ENCODE measurements at regions not wholly inside any gene's neighbourhood (a gene's known extent, or its start where the extent isn't known, plus 50 kb on each side); places are given as distances from the start of the nearest gene placed in this dataset.
A peak's percentile ranks its signal among the peaks of the same experiment; 100 is the strongest.

DNA sequence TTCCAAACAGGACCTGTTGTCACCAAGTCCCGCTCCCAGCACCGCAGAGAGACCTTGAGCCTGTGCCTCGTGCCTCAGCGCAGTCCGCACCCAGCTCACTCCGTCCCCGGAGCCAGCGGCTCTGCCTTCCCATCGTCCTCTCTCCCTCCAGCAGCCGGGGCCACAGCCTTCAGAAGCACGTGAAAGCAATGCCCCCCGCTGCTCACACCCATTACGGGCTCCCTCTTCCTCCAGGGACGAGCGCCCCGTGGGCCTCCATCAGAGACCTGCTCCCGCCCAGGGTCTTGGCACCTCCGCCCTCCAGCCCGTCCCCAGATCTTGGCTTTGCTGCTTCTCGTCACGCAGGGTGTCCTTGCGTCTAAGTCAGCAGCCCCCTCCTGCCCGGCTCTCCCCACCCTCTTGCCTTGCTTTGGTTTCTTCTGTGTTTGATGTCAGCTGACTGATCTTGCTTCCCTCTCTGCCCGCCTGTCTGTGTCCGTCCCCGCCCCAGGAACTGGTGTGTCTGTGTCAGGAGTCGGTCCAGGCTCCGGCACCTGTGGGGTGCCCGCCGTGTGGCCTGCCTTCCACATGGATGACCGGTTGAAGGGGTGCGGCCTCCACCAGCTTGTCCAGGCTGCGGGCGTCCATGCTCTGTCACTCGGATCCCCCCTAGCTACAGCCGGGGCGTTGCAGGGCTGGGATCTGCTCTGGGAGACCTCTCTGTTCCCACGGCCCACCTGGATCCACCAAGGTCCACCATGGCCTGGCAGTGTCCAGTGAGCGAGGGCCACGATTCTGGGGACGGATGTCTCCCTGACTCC lies 61.9 kb downstream of the FOXL3 start:
- Histone ChIP-seq H3K27me3 (no peaks in the 10 kb centered on the region), H3K4me1 (peaks cover 0 to 6% of the 10 kb centered on the region in 2 donors), H3K36me3 (no peaks in the 10 kb centered on the region), H3K9me3 (no peaks in the 10 kb centered on the region), H3K4me3 (replicated peaks in 1 of 3) (no peak overlapping the region), H3K27ac (no peak overlapping the region)
- 81 to 87% methylated on average over 37 to 40 of the region's 41 CpGs for WGBS, 2 donors
- intact Hi-C loops (cut with DNase I): no loop called here
- TF ChIP-seq, protein P1, sequence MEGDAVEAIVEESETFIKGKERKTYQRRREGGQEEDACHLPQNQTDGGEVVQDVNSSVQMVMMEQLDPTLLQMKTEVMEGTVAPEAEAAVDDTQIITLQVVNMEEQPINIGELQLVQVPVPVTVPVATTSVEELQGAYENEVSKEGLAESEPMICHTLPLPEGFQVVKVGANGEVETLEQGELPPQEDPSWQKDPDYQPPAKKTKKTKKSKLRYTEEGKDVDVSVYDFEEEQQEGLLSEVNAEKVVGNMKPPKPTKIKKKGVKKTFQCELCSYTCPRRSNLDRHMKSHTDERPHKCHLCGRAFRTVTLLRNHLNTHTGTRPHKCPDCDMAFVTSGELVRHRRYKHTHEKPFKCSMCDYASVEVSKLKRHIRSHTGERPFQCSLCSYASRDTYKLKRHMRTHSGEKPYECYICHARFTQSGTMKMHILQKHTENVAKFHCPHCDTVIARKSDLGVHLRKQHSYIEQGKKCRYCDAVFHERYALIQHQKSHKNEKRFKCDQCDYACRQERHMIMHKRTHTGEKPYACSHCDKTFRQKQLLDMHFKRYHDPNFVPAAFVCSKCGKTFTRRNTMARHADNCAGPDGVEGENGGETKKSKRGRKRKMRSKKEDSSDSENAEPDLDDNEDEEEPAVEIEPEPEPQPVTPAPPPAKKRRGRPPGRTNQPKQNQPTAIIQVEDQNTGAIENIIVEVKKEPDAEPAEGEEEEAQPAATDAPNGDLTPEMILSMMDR (IDR thresholded peaks at IDR 0.05): no peak
- no peak for TF ChIP-seq POLR2A (IDR thresholded peaks at IDR 0.05)
- DNase-seq: no peak

DNA sequence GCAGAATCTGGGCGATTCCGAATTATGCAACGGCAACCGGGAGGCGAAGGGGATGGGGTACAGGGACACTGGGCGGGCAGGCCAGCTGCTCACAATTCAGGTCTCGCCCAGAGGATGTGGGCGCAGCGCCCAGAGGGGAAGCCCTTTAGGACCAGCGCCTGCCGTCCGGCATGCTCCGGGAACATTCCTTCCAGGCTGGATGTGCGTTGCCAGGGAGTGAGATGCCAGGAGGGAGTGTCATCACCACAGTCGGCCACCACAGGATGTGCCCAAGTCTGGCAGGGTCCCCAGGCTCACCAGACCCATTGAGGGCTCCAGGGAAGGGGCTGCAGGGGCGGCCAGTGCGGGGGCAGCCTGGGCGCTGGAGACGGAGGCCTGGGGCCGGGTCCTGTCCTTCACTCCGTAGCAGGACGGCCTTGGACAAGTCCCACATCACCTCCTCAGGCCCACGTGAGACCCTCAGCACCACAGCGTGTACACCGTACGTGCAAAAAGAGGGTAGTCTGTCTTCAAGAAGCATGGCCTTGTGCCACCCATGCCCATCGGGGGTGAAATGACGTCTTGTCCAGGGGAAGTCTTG lies 63.9 kb downstream of the FOXL3 start:
- H3K27ac ChIP-seq: no peak overlapping the region
- H3K4me1 ChIP-seq: peaks cover 0 to 6% of the 10 kb centered on the region in 2 donors
- peak; percentile 20 to 46 for DNase-seq
- H3K36me3 ChIP-seq: no peaks in the 10 kb centered on the region
- H3K9me3 ChIP-seq: no peaks in the 10 kb centered on the region
- H3K4me3 ChIP-seq (replicated peaks in 1 of 3): no peak overlapping the region
- TF ChIP-seq, protein P1 (IDR thresholded peaks at IDR 0.05): no peak
- TF ChIP-seq POLR2A (IDR thresholded peaks at IDR 0.05): no peak
- intact Hi-C loops (cut with DNase I): no loop called here
- H3K27me3 ChIP-seq: no peaks in the 10 kb centered on the region
- WGBS, 2 donors: 89 to 90% methylated on average over 19 to 25 of the region's 28 CpGs

DNA sequence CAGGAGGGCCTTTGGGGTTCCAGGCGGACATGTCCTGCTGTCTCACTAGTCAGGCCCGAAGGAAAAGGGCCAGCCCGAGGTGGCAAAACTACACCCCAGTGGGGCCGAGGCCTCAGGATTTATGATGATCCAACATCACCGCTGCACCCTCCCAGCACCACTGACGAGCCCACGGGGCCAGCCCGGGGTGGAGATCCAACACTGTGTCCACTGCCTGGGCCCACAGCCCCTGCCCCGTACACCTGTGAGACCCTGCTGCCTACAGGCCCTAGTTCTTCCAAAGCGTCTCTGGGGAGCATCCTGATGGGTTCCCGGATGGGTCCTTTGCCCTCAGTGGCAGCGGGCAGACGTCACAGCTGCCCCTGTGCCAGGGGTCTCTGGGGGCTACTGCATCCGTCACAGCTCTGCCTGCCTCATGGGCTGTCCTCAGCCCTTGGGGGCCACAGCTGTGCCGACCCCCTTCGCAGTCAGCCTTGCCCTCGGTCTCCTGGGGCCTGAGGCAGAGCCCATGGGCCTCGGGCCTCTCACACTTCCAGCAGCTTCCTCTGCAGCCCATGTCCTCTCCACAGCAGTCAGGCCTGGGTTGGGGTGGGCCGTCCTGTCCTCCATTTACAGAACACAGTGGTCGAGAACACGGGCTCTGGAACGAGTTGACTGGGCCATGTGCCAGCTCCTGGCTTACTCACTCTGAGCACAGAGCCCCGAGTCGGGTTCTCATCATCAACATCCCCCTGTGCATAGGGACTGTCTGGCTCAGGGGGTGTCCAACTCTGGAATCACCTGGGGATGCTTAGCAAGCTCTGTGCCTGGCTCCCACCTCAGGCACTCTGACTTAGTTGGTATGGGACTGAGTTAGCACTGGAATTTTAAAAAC lies 64.9 kb downstream of the FOXL3 start:
- H3K27me3 ChIP-seq: no peaks in the 10 kb centered on the region
- no peak overlapping the region for H3K4me3 ChIP-seq (replicated peaks in 1 of 3)
- intact Hi-C loops (cut with DNase I): no loop called here
- H3K27ac ChIP-seq: no peak overlapping the region
- 85 to 86% methylated on average over 15 of the region's 24 CpGs for WGBS, 2 donors
- H3K4me1 ChIP-seq: no peaks in the 10 kb centered on the region
- TF ChIP-seq, protein P1 (IDR thresholded peaks at IDR 0.05): no peak
- no peak for TF ChIP-seq POLR2A (IDR thresholded peaks at IDR 0.05)
- H3K9me3 ChIP-seq: no peaks in the 10 kb centered on the region
- DNase-seq: no peak
- no peaks in the 10 kb centered on the region for H3K36me3 ChIP-seq

DNA sequence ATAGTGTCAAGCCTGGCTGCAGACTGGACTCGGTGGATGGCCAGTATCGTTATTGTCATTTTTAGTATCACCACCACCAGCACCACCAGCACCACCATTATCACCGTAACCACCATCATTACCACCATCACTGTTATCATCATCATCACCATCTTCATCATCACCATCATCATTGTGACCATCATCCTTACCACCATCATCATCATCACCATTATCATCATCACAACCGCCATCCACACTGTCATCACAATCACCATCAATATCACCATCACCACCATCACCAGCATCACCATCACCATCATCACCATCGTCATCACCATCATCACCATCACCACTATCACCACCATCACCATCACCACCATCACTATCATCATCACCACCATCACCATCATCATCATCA lies 65.6 kb downstream of the FOXL3 start:
- Histone ChIP-seq H3K4me1 (no peaks in the 10 kb centered on the region), H3K9me3 (no peaks in the 10 kb centered on the region), H3K27me3 (no peaks in the 10 kb centered on the region), H3K36me3 (no peaks in the 10 kb centered on the region), H3K27ac (no peak overlapping the region), H3K4me3 (replicated peaks in 1 of 3) (no peak overlapping the region)
- no peak for DNase-seq
- TF ChIP-seq, protein P1 (IDR thresholded peaks at IDR 0.05): no peak
- no peak for TF ChIP-seq POLR2A (IDR thresholded peaks at IDR 0.05)
- intact Hi-C loops (cut with DNase I): no loop called here
- WGBS, 2 donors: 89 to 95% methylated on average over 5 of the region's 5 CpGs

Data from thyroid gland (tissue), 4 donors.